ENCODE measurements at regions not wholly inside any gene's neighbourhood (a gene's known extent, or its start where the extent isn't known, plus 50 kb on each side); places are given as distances from the start of the nearest gene placed in this dataset.

- TF ChIP-seq CTCF (IDR thresholded peaks at IDR 0.05; ENCODE audit: low read depth, low read length), result no peak
- DNase-seq (ENCODE audit: extremely low read depth, low read depth), result no peak
Observed at GRCh38 chr13:76764429-76764828, 121.8 kb downstream of the KCTD12 start.

GRCh38 chr13:76762721-76763120 is 123.5 kb downstream of the KCTD12 start:
- DNase-seq (ENCODE audit: extremely low read depth, low read depth), result no peak

GRCh38 chr13:76759877-76760276 is 126.3 kb downstream of the KCTD12 start:
- DNase-seq (ENCODE audit: extremely low read depth, low read depth), result no peak
- no peak for TF ChIP-seq CTCF (IDR thresholded peaks at IDR 0.05; ENCODE audit: low read depth, low read length)

More at GRCh38 chr13:76762721-76763120, 123.5 kb downstream of the KCTD12 start:
- no peak for TF ChIP-seq CTCF (IDR thresholded peaks at IDR 0.05; ENCODE audit: low read depth, low read length)

GRCh38 chr13:76758738-76759137 is 127.5 kb downstream of the KCTD12 start:
- no peak for DNase-seq (ENCODE audit: extremely low read depth, low read depth)

GRCh38 chr13:76758257-76758656 is 127.9 kb downstream of the KCTD12 start:
- no peak for DNase-seq (ENCODE audit: extremely low read depth, low read depth)
- no peak for TF ChIP-seq CTCF (IDR thresholded peaks at IDR 0.05; ENCODE audit: low read depth, low read length)

More at GRCh38 chr13:76758738-76759137, 127.5 kb downstream of the KCTD12 start:
- TF ChIP-seq CTCF (IDR thresholded peaks at IDR 0.05; ENCODE audit: low read depth, low read length), result no peak

GRCh38 chr13:76756451-76756850 is 129.8 kb downstream of the KCTD12 start:
- TF ChIP-seq CTCF (IDR thresholded peaks at IDR 0.05; ENCODE audit: low read depth, low read length), result no peak
- no peak for DNase-seq (ENCODE audit: extremely low read depth, low read depth)

- no peak for TF ChIP-seq CTCF (IDR thresholded peaks at IDR 0.05; ENCODE audit: low read depth, low read length)
- no peak for DNase-seq (ENCODE audit: extremely low read depth, low read depth)
Observed at GRCh38 chr13:76754414-76754813, 131.8 kb downstream of the KCTD12 start.
